GM12892 (cell line): ENCODE measurements at regions not wholly inside any gene's neighbourhood (a gene's known extent, or its start where the extent isn't known, plus 50 kb on each side); places are given as distances from the start of the nearest gene placed in this dataset.

Experiments used
- DNase-seq: peaks from one replicate; pipeline ENCODE4 v3.0.0; 2011; ENCODE audit not compliant: insufficient read length
- FAIRE-seq: peaks from 2 replicates; lab custom pipeline; 2011; peaks lifted over from hg19 to GRCh38; lab: Jason Lieb, UNC
- POLR2A ChIP-seq: IDR thresholded peaks from 2 replicates; pipeline ENCODE4 v1.6.1; 2011; ENCODE audit warnings: low read depth, low read length, control low read depth
- POLR2AphosphoS5 ChIP-seq: IDR thresholded peaks from 2 replicates; pipeline ENCODE4 v1.6.1; 2011; ENCODE audit warnings: low read depth, low read length, control low read depth
- TAF1 ChIP-seq: IDR thresholded peaks from 2 replicates; pipeline ENCODE4 v1.6.1; 2011; ENCODE audit warnings: low read depth, mild to moderate bottlenecking, control low read depth, low read length, borderline replicate concordance

- TF ChIP-seq POLR2A, result no peak
- no peak for TF ChIP-seq POLR2AphosphoS5
- TF ChIP-seq TAF1, result no peak
- FAIRE-seq (no peak), DNase-seq (no peak)
These were observed 326.9 kb downstream of the UBE3D start for GRCh38 chr6:82738773-82739172.

GRCh38 chr6:82739303-82739702 is 326.3 kb downstream of the UBE3D start:
- TF ChIP-seq POLR2A (no peak), TAF1 (no peak)
- no peak for FAIRE-seq
- DNase-seq, result no peak

- no peak for DNase-seq
- no peak for FAIRE-seq
- TF ChIP-seq POLR2AphosphoS5 (no peak), TAF1 (no peak)
These were observed 325.6 kb downstream of the UBE3D start for GRCh38 chr6:82740072-82740471.

GRCh38 chr6:82741325-82741995 is 324.2 kb downstream of the UBE3D start:
- TF ChIP-seq POLR2A (no peak), TAF1 (no peak), POLR2AphosphoS5 (no peak)
- no peak for FAIRE-seq

GRCh38 chr6:82741996-82742385 is 323.6 kb downstream of the UBE3D start:
- DNase-seq (no peak), FAIRE-seq (no peak)
- no peak for TF ChIP-seq POLR2AphosphoS5
- no peak for TF ChIP-seq POLR2A
- TF ChIP-seq TAF1, result no peak

More at GRCh38 chr6:82741325-82741995, 324.2 kb downstream of the UBE3D start:
- DNase-seq, result no peak

GRCh38 chr6:82744286-82745015 is 321.2 kb downstream of the UBE3D start:
- FAIRE-seq, result no peak
- TF ChIP-seq TAF1, result no peak
- DNase-seq, result no peak

- DNase-seq, result no peak
- TF ChIP-seq POLR2AphosphoS5 (no peak), POLR2A (no peak), TAF1 (no peak)
- FAIRE-seq, result no peak
These were observed 315.1 kb downstream of the UBE3D start for GRCh38 chr6:82750556-82750955.

- TF ChIP-seq POLR2AphosphoS5, result no peak
- no peak for TF ChIP-seq POLR2A
- no peak for TF ChIP-seq TAF1
- no peak for DNase-seq
- no peak for FAIRE-seq
These were observed 313.9 kb downstream of the UBE3D start for GRCh38 chr6:82751718-82752117.

GRCh38 chr6:82761674-82762345 is 303.8 kb downstream of the UBE3D start:
- FAIRE-seq (no peak), DNase-seq (no peak)
- TF ChIP-seq TAF1, result no peak
- no peak for TF ChIP-seq POLR2A
- TF ChIP-seq POLR2AphosphoS5, result no peak

- TF ChIP-seq TAF1, result no peak
- no peak for TF ChIP-seq POLR2AphosphoS5
- no peak for TF ChIP-seq POLR2A
- DNase-seq (no peak), FAIRE-seq (no peak)
These were observed 299.2 kb downstream of the UBE3D start for GRCh38 chr6:82766476-82766875.

- no peak for DNase-seq
- FAIRE-seq, result no peak
- TF ChIP-seq TAF1, result no peak
- no peak for TF ChIP-seq POLR2A
- TF ChIP-seq POLR2AphosphoS5, result no peak
These were observed 298.6 kb downstream of the UBE3D start for GRCh38 chr6:82767037-82767436.
